ENCODE measurements at regions not wholly inside any gene's neighbourhood (a gene's known extent, or its start where the extent isn't known, plus 50 kb on each side); places are given as distances from the start of the nearest gene placed in this dataset.
"Not testable (repeated sequence)": the region's sequence is repeated elsewhere in the genome, so short reads cannot be mapped to it uniquely, and the experiment has no call there.

DNA sequence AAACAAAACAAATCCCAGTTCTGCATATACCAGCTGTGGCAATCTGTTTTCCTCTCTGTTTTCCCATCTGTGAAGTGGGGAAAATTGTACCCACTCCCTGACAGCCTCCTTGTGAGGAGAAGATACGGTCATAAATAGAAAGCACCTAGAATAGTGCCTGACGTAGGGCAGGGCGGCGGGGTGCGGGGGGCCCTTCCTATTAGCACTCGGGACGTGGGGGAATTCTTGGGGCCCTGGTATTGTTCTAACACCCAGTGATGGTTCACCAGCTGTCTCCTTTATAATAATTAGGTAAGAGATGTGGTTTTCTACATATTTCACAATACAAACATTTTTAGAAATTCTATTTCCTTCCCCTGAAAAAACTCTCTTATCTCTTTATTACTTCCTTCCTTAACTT is 93.4 kb downstream of the NSUN5 start:
- H3K4me3 ChIP-seq (ENCODE audit: low read length in 3 of 3); H3K9ac ChIP-seq (ENCODE audit: low read length in 3 of 3); intact Hi-C loops (cut with DNase I); H3K9me3 ChIP-seq (ENCODE audit: control insufficient read depth in 2 of 3, insufficient read depth in 1 of 3, low read length in 3 of 3); H3K27me3 ChIP-seq (ENCODE audit: control insufficient read depth, insufficient read depth, low read length); H3K27ac ChIP-seq (ENCODE audit: low read depth in 2 of 2, low read length in 2 of 2); DNase-seq; H3K4me1 ChIP-seq (ENCODE audit: control insufficient read depth in 2 of 3, insufficient read depth in 2 of 3, low read depth in 1 of 3, low read length in 3 of 3); FAIRE-seq; H3K36me3 ChIP-seq (ENCODE audit: control insufficient read depth in 2 of 3, insufficient read depth in 3 of 3, low read length in 3 of 3): not testable (repeated sequence)

DNA sequence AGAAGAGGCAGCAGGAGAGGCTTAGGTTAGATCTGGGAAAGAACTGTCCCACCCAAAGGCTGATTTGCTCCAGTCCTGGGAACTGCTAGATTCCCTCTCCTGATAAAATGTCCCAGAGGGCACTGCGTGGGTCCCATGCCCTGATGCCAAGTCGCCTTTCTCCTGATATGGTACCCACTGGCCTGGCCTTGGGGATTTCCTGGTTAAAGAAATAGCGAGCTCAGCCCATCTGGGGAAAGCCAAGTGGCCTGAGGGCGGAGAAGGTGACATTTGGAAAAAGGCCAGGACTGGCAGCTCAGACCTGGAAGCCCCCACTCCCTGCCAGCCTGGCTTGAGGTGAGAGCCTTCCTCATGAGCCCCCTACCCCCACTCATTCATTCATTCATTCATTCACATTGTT is 94.2 kb downstream of the NSUN5 start:
- H3K36me3 ChIP-seq (ENCODE audit: control insufficient read depth in 2 of 3, insufficient read depth in 3 of 3, low read length in 3 of 3); H3K4me3 ChIP-seq (ENCODE audit: low read length in 3 of 3); H3K27me3 ChIP-seq (ENCODE audit: control insufficient read depth, insufficient read depth, low read length); FAIRE-seq; H3K9me3 ChIP-seq (ENCODE audit: control insufficient read depth in 2 of 3, insufficient read depth in 1 of 3, low read length in 3 of 3); intact Hi-C loops (cut with DNase I); H3K4me1 ChIP-seq (ENCODE audit: control insufficient read depth in 2 of 3, insufficient read depth in 2 of 3, low read depth in 1 of 3, low read length in 3 of 3); H3K9ac ChIP-seq (ENCODE audit: low read length in 3 of 3); H3K27ac ChIP-seq (ENCODE audit: low read depth in 2 of 2, low read length in 2 of 2): not testable (repeated sequence)
- DNase-seq: peak in 2 of 5 donors; percentile 0 to 57

GRCh38 chr7:73213076-73213475 is 95.5 kb downstream of the NSUN5 start:
- H3K27ac ChIP-seq (ENCODE audit: low read depth in 2 of 2, low read length in 2 of 2); FAIRE-seq; H3K9ac ChIP-seq (ENCODE audit: low read length in 3 of 3); H3K4me3 ChIP-seq (ENCODE audit: low read length in 3 of 3); H3K36me3 ChIP-seq (ENCODE audit: control insufficient read depth in 2 of 3, insufficient read depth in 3 of 3, low read length in 3 of 3); H3K4me1 ChIP-seq (ENCODE audit: control insufficient read depth in 2 of 3, insufficient read depth in 2 of 3, low read depth in 1 of 3, low read length in 3 of 3); intact Hi-C loops (cut with DNase I); H3K9me3 ChIP-seq (ENCODE audit: control insufficient read depth in 2 of 3, insufficient read depth in 1 of 3, low read length in 3 of 3); H3K27me3 ChIP-seq (ENCODE audit: control insufficient read depth, insufficient read depth, low read length): not testable (repeated sequence)
- DNase-seq: peak in 1 of 5 donors; percentile 61

DNA sequence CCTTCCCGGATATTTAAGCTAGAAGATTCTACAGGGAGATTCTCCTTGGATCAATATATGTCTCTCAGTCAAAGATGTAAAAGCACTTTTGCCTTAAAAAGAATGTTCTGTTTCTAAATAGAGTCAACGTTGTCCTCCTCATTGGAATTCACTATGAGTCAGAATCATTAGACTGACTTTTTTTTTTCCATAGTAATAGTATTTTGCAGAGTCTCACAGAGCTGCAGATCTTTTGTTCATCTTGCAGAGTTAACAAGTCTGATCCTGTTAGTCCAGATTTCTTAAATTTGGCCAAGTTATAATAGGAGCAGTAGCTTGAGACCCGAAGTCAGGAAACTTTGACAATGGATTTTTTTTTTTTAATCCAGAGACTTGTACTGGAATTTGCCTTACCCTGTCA is 103.0 kb downstream of the NSUN5 start:
- FAIRE-seq: not testable (repeated sequence)

DNA sequence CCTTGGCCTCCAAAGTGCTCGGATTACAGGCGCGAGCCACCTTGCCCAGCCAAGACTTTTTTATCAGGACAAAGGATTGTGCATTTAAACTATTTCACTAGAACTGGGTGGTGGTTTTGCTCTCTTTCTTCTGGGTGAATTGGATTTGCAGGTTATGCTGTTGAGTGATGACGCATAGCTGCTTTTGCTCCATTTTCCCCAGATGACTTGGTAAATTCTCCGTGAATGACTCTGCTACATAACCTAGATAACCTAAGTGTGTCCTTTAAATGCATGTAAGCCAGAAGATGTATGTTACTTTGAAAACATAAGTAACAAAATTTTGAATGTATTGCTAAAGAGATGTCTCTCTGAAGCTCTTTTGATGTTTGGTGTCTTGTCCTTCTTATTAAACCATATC is 103.7 kb downstream of the NSUN5 start:
- H3K9me3 ChIP-seq (ENCODE audit: control insufficient read depth in 2 of 3, insufficient read depth in 1 of 3, low read length in 3 of 3); intact Hi-C loops (cut with DNase I); H3K9ac ChIP-seq (ENCODE audit: low read length in 3 of 3); FAIRE-seq; H3K4me1 ChIP-seq (ENCODE audit: control insufficient read depth in 2 of 3, insufficient read depth in 2 of 3, low read depth in 1 of 3, low read length in 3 of 3); H3K27ac ChIP-seq (ENCODE audit: low read depth in 2 of 2, low read length in 2 of 2); H3K36me3 ChIP-seq (ENCODE audit: control insufficient read depth in 2 of 3, insufficient read depth in 3 of 3, low read length in 3 of 3); H3K4me3 ChIP-seq (ENCODE audit: low read length in 3 of 3); DNase-seq; H3K27me3 ChIP-seq (ENCODE audit: control insufficient read depth, insufficient read depth, low read length): not testable (repeated sequence)

More for the DNA sequence above, 103.0 kb downstream of the NSUN5 start:
- H3K27me3 ChIP-seq (ENCODE audit: control insufficient read depth, insufficient read depth, low read length); H3K9ac ChIP-seq (ENCODE audit: low read length in 3 of 3); H3K9me3 ChIP-seq (ENCODE audit: control insufficient read depth in 2 of 3, insufficient read depth in 1 of 3, low read length in 3 of 3); intact Hi-C loops (cut with DNase I); H3K4me3 ChIP-seq (ENCODE audit: low read length in 3 of 3); DNase-seq; H3K36me3 ChIP-seq (ENCODE audit: control insufficient read depth in 2 of 3, insufficient read depth in 3 of 3, low read length in 3 of 3); H3K4me1 ChIP-seq (ENCODE audit: control insufficient read depth in 2 of 3, insufficient read depth in 2 of 3, low read depth in 1 of 3, low read length in 3 of 3); H3K27ac ChIP-seq (ENCODE audit: low read depth in 2 of 2, low read length in 2 of 2): not testable (repeated sequence)

GRCh38 chr7:73203312-73203711 is 105.3 kb downstream of the NSUN5 start:
- H3K27me3 ChIP-seq (ENCODE audit: control insufficient read depth, insufficient read depth, low read length); H3K36me3 ChIP-seq (ENCODE audit: control insufficient read depth in 2 of 3, insufficient read depth in 3 of 3, low read length in 3 of 3); intact Hi-C loops (cut with DNase I); H3K9ac ChIP-seq (ENCODE audit: low read length in 3 of 3); H3K27ac ChIP-seq (ENCODE audit: low read depth in 2 of 2, low read length in 2 of 2); FAIRE-seq; H3K9me3 ChIP-seq (ENCODE audit: control insufficient read depth in 2 of 3, insufficient read depth in 1 of 3, low read length in 3 of 3); H3K4me1 ChIP-seq (ENCODE audit: control insufficient read depth in 2 of 3, insufficient read depth in 2 of 3, low read depth in 1 of 3, low read length in 3 of 3); H3K4me3 ChIP-seq (ENCODE audit: low read length in 3 of 3): not testable (repeated sequence)
- peak in 1 of 5 donors; percentile 7 for DNase-seq

GRCh38 chr7:73201264-73201663 is 107.4 kb downstream of the NSUN5 start:
- H3K27ac ChIP-seq (ENCODE audit: low read depth in 2 of 2, low read length in 2 of 2); H3K4me1 ChIP-seq (ENCODE audit: control insufficient read depth in 2 of 3, insufficient read depth in 2 of 3, low read depth in 1 of 3, low read length in 3 of 3); H3K4me3 ChIP-seq (ENCODE audit: low read length in 3 of 3); H3K9ac ChIP-seq (ENCODE audit: low read length in 3 of 3); FAIRE-seq; H3K9me3 ChIP-seq (ENCODE audit: control insufficient read depth in 2 of 3, insufficient read depth in 1 of 3, low read length in 3 of 3); intact Hi-C loops (cut with DNase I); H3K27me3 ChIP-seq (ENCODE audit: control insufficient read depth, insufficient read depth, low read length); H3K36me3 ChIP-seq (ENCODE audit: control insufficient read depth in 2 of 3, insufficient read depth in 3 of 3, low read length in 3 of 3): not testable (repeated sequence)
- DNase-seq: peak in 1 of 5 donors; percentile 3

DNA sequence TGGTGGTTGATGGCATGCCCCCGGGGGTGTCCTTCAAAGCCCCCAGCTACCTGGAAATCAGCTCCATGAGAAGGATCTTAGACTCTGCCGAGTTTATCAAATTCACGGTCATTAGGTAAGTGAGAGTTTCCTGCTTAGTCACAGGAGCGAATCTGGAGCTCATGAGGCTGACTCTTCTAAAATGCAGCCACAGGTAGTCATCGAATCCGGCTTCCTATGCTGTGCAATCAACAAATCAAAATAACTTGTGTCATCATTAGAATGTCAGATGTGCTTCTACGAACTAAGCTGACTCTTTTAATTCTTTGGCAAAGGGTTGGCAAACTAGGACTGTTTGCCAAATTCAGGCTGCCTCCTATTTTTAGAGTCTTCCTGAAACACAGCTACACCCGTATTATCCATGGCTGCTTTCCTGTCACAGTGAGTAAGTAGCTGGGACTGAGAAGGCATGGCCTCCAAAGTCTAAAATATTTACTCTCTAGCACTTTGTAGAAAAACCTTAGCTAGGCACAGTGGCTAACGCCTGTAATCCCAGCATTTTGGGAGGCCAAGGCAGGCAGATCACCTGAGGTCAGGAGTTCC is 108.0 kb downstream of the NSUN5 start:
- intact Hi-C loops (cut with DNase I); H3K4me3 ChIP-seq (ENCODE audit: low read length in 3 of 3); FAIRE-seq; H3K4me1 ChIP-seq (ENCODE audit: control insufficient read depth in 2 of 3, insufficient read depth in 2 of 3, low read depth in 1 of 3, low read length in 3 of 3); H3K9ac ChIP-seq (ENCODE audit: low read length in 3 of 3); H3K9me3 ChIP-seq (ENCODE audit: control insufficient read depth in 2 of 3, insufficient read depth in 1 of 3, low read length in 3 of 3); H3K36me3 ChIP-seq (ENCODE audit: control insufficient read depth in 2 of 3, insufficient read depth in 3 of 3, low read length in 3 of 3); H3K27ac ChIP-seq (ENCODE audit: low read depth in 2 of 2, low read length in 2 of 2); DNase-seq; H3K27me3 ChIP-seq (ENCODE audit: control insufficient read depth, insufficient read depth, low read length): not testable (repeated sequence)

GRCh38 chr7:73193991-73194390 is 108.2 kb upstream of the SPDYE9 start:
- H3K27ac ChIP-seq (ENCODE audit: low read depth in 2 of 2, low read length in 2 of 2); H3K9me3 ChIP-seq (ENCODE audit: control insufficient read depth in 2 of 3, insufficient read depth in 1 of 3, low read length in 3 of 3); H3K4me3 ChIP-seq (ENCODE audit: low read length in 3 of 3); FAIRE-seq; H3K9ac ChIP-seq (ENCODE audit: low read length in 3 of 3); intact Hi-C loops (cut with DNase I); H3K27me3 ChIP-seq (ENCODE audit: control insufficient read depth, insufficient read depth, low read length); H3K4me1 ChIP-seq (ENCODE audit: control insufficient read depth in 2 of 3, insufficient read depth in 2 of 3, low read depth in 1 of 3, low read length in 3 of 3); H3K36me3 ChIP-seq (ENCODE audit: control insufficient read depth in 2 of 3, insufficient read depth in 3 of 3, low read length in 3 of 3); DNase-seq: not testable (repeated sequence)
